ENCODE measurements at regions not wholly inside any gene's neighbourhood (a gene's known extent, or its start where the extent isn't known, plus 50 kb on each side); places are given as distances from the start of the nearest gene placed in this dataset.

DNA sequence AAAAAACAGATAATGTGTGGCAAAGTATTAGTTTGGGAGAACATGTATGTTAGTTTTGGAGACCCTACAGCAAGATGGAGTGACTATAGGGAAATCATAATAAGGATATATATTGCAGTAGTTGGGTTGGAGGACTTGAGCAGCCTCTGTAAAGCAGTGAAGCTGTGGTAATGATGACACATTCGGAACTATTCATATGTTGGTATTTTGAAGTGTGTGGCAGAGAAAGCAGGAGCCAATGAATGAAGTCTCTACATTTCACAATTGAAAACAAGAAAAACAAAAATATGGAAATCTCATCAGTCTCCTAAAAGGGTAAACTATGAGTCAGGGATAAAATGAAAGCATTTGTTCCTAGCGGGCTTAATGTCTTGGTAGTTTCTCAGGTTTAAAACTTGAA is 645.9 kb downstream of the OTOL1 start:
- no peak overlapping the region for H3K4me3 Mint-ChIP-seq
- ATAC-seq: no peak
- peaks cover 5% of the 10 kb centered on the region for H3K9me3 Mint-ChIP-seq
- no peak for DNase-seq (ENCODE audit: low spot score in 2 of 2)
- H3K4me1 Mint-ChIP-seq: no peaks in the 10 kb centered on the region
- no peaks in the 10 kb centered on the region for H3K36me3 Mint-ChIP-seq
- no peak overlapping the region for H3K27ac Mint-ChIP-seq

DNA sequence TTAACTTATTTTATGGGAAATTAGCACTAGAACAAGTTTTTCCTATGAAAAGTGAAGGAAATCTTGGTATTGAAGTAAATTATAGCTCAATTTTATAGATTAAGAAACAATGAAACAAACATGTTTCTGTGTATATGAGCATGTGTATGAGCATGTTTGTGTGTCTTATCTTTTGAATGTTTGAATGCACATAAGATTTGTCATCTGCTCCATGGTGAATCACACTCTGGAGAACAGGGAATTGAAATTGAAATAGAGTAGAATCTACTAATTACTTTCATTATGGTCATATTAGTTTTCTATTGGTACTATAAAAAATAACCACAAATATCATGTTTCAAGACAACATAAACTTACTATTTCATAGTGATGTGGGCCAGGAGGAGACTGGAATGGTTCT is 646.6 kb downstream of the OTOL1 start:
- Mint-ChIP-seq H3K4me1 (no peaks in the 10 kb centered on the region), H3K27ac (no peak overlapping the region), H3K4me3 (no peak overlapping the region), H3K36me3 (no peaks in the 10 kb centered on the region), H3K9me3 (peaks cover 7% of the 10 kb centered on the region)
- ATAC-seq (no peak), DNase-seq (ENCODE audit: low spot score in 2 of 2) (no peak)

- DNase-seq (ENCODE audit: low spot score in 2 of 2): no peak
- no peaks in the 10 kb centered on the region for H3K36me3 Mint-ChIP-seq
Observed at GRCh38 chr3:162147996-162148395, 651.4 kb downstream of the OTOL1 start.

GRCh38 chr3:162150790-162151189 is 654.2 kb downstream of the OTOL1 start:
- no peak for ATAC-seq
- Mint-ChIP-seq H3K4me1 (no peaks in the 10 kb centered on the region), H3K9me3 (peaks cover 3% of the 10 kb centered on the region), H3K27ac (no peak overlapping the region), H3K4me3 (no peak overlapping the region), H3K36me3 (no peaks in the 10 kb centered on the region)
- no peak for DNase-seq (ENCODE audit: low spot score in 2 of 2)

More at GRCh38 chr3:162147996-162148395, 651.4 kb downstream of the OTOL1 start:
- Mint-ChIP-seq H3K27ac (no peak overlapping the region), H3K4me3 (no peak overlapping the region), H3K9me3 (peaks cover 9% of the 10 kb centered on the region), H3K4me1 (no peaks in the 10 kb centered on the region)
- no peak for ATAC-seq

DNA sequence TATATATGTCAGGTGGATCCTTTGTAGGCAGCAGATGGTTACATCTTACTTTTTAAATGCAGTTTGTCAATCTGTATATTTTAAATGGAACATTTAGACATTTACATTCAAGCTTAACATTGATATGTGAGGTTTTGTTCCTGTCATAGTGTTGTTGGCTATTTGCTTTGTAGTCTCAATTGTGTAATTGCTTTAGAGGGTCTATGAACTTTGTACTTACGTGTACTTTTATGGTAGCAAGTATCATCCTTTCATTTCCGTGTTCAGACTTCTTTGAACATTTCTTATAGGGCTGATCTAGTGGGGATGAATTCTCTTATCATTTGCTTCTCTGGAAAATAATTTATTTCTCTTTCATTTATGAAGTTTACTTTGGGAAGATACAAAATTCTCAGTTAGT is 656.0 kb downstream of the OTOL1 start:
- H3K36me3 Mint-ChIP-seq: no peaks in the 10 kb centered on the region
- H3K27ac Mint-ChIP-seq: no peak overlapping the region
- ATAC-seq: no peak
- DNase-seq (ENCODE audit: low spot score in 2 of 2): no peak
- H3K4me1 Mint-ChIP-seq: no peaks in the 10 kb centered on the region
- peaks cover 5% of the 10 kb centered on the region for H3K9me3 Mint-ChIP-seq
- no peak overlapping the region for H3K4me3 Mint-ChIP-seq

DNA sequence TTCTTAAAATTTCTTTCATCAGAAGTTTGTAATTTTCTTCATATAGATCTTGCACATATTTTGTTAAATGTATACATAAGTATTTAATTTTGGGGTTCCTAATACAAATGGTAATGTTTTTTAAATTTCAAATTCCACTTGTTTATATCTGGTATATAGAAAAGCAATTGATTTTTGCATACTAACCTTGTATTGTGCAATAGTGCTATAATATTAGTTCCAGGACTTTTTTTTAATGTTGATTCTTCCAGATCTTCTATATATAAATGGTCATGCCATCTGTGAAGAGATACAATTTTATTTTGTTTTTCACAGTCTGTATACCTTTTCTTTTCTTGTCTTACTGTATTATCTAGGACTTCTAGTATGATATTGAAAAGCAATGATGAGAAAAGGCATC is 665.0 kb downstream of the OTOL1 start:
- ATAC-seq: no peak
- no peak overlapping the region for H3K27ac Mint-ChIP-seq
- H3K9me3 Mint-ChIP-seq: peaks cover 23% of the 10 kb centered on the region
- DNase-seq (ENCODE audit: low spot score in 2 of 2): no peak
- no peaks in the 10 kb centered on the region for H3K4me1 Mint-ChIP-seq
- H3K36me3 Mint-ChIP-seq: no peaks in the 10 kb centered on the region
- no peak overlapping the region for H3K4me3 Mint-ChIP-seq

DNA sequence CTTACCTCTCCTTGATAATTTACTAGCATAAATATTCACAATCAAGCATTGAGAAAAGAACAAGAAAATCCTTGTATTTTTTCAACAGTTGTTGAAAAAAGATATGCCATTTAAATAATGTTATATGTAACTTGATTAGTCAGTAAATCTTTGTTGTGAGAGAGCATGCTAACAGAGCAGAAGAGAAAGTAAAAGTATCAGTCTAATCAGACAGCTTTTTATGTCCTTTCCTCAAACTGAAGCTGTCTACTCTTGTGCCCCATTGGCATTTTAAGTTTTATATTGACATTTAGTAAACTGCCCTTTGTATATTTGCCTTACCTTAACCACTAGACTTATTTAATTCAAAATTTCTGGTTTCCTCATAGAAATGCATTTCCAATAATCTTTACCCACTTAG is 668.7 kb downstream of the OTOL1 start:
- no peak for DNase-seq (ENCODE audit: low spot score in 2 of 2)
- no peak for ATAC-seq
- Mint-ChIP-seq H3K36me3 (no peaks in the 10 kb centered on the region), H3K27ac (no peak overlapping the region), H3K4me3 (no peak overlapping the region), H3K9me3 (peaks cover 17% of the 10 kb centered on the region), H3K4me1 (no peaks in the 10 kb centered on the region)

DNA sequence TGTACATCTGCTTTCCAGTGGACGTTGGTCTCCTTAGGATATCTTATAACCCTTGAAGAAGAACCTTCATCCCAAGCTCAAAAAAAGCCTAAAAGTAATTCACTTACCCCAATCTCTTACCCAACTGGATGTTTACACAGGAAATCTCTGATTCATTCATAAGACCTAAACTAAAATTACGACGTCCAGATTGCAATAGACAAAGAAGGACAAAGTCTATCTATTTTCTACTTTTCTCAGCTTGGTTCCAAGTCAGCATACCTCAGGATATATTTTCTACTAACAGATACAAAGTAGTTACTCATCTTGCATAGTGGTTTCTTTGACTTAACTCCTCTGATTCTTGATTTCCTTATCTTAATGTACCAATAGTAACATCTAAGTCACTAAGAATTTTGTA is 669.9 kb downstream of the OTOL1 start:
- Mint-ChIP-seq H3K4me1 (no peaks in the 10 kb centered on the region), H3K4me3 (no peak overlapping the region), H3K36me3 (no peaks in the 10 kb centered on the region), H3K9me3 (peaks cover 17% of the 10 kb centered on the region), H3K27ac (no peak overlapping the region)
- DNase-seq (ENCODE audit: low spot score in 2 of 2) (no peak), ATAC-seq (no peak)

DNA sequence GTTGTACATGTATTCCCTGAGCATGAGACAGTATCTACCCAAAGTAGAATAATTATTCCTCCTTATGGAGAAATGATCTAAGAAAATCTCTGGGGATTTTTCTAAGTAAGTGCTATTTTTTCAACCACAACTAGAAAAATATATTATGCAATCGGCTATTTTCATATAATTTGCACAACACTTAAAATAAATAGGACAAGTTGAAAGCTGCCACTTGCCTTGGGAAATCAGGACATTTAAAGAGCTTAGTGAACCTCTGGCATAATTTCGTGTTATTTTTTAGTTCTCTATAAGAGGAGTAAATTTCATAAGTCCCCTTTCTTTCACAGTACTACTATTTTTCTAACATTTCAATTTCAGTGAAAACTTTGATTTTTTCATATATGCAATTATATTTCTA is 672.1 kb downstream of the OTOL1 start:
- H3K4me3 Mint-ChIP-seq: no peak overlapping the region

GRCh38 chr3:162170581-162170980 is 674.0 kb downstream of the OTOL1 start:
- Mint-ChIP-seq H3K4me1 (no peaks in the 10 kb centered on the region), H3K4me3 (no peak overlapping the region), H3K27ac (no peak overlapping the region), H3K36me3 (no peaks in the 10 kb centered on the region), H3K9me3 (peaks cover 13% of the 10 kb centered on the region)
- DNase-seq (ENCODE audit: low spot score in 2 of 2): no peak
- no peak for ATAC-seq

More for the DNA sequence above, 672.1 kb downstream of the OTOL1 start:
- ATAC-seq (no peak), DNase-seq (ENCODE audit: low spot score in 2 of 2) (no peak)
- no peaks in the 10 kb centered on the region for H3K36me3 Mint-ChIP-seq
- peaks cover 17% of the 10 kb centered on the region for H3K9me3 Mint-ChIP-seq
- no peak overlapping the region for H3K27ac Mint-ChIP-seq
- H3K4me1 Mint-ChIP-seq: no peaks in the 10 kb centered on the region

DNA sequence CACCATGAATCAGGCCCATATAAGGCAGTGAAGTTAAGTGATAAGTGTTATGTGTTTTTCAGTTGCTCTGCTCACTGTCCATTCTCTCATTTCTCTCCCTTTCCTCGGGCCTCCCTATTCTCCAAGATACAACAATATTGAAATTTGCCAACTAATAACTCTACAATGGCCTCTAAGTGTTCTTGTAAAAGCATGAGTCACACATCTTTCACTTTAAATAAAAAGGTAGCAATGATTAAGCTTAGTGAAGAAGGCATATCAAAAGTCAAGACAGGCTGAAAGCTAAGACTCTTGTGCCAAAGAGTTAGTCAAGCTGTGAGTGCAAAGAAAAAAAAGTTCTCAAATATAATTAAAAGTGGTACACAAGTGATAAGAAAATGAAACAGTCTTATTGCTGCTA is 675.4 kb downstream of the OTOL1 start:
- no peak for DNase-seq (ENCODE audit: low spot score in 2 of 2)
- Mint-ChIP-seq H3K9me3 (peaks cover 10% of the 10 kb centered on the region), H3K4me3 (no peak overlapping the region), H3K27ac (no peak overlapping the region), H3K36me3 (no peaks in the 10 kb centered on the region), H3K4me1 (no peaks in the 10 kb centered on the region)
- ATAC-seq: no peak

DNA sequence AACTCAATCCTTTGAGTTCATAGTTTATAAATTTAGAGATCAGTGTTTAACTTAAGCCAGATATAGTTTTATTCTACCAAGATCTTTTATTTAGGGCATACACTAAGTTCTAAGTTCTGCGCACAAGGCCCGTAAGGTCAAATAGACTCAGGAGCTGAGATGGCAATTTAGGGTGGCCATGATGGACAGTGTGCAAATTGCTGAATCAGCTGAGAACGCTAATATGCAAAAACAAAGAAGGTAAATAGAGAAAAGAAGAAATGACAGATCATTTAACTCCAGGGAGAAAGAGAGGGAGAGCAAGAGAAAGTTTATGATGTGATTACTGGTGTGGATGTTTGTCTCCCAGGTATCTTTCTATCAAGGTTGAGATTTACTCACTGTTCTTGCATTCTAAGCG is 678.5 kb downstream of the OTOL1 start:
- ATAC-seq: no peak
- Mint-ChIP-seq H3K4me3 (no peak overlapping the region), H3K4me1 (no peaks in the 10 kb centered on the region), H3K36me3 (no peaks in the 10 kb centered on the region), H3K9me3 (peaks cover 14% of the 10 kb centered on the region), H3K27ac (no peak overlapping the region)
- DNase-seq (ENCODE audit: low spot score in 2 of 2): no peak

GRCh38 chr3:162175878-162176277 is 679.3 kb downstream of the OTOL1 start:
- Mint-ChIP-seq H3K27ac (no peak overlapping the region), H3K9me3 (peaks cover 16% of the 10 kb centered on the region), H3K4me3 (no peak overlapping the region), H3K36me3 (no peaks in the 10 kb centered on the region), H3K4me1 (no peaks in the 10 kb centered on the region)
- DNase-seq (ENCODE audit: low spot score in 2 of 2) (no peak), ATAC-seq (no peak)

DNA sequence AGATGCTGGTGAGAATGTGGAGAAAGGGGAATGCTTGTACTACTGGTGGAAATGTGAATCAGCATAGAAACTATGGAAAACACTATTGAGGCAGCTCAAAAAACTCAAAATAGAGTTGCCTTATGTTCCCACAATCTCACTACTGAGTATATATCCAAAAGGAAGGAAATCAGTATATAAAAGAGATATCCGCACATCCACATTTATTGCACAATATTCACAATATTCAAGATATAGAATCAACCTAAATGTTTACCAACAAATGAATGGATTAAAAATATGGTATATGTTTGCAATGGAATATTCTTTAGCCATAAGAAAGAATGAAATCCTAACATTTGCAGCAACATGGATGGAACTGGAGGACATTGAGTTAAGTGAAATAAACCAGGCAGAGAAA is 686.8 kb downstream of the OTOL1 start:
- H3K36me3 Mint-ChIP-seq: no peaks in the 10 kb centered on the region
- DNase-seq (ENCODE audit: low spot score in 2 of 2): no peak
- no peak for ATAC-seq
- peaks cover 10% of the 10 kb centered on the region for H3K9me3 Mint-ChIP-seq
- H3K4me1 Mint-ChIP-seq: no peaks in the 10 kb centered on the region
- H3K27ac Mint-ChIP-seq: no peak overlapping the region
- H3K4me3 Mint-ChIP-seq: no peak overlapping the region

GRCh38 chr3:162192340-162193029 is 695.9 kb downstream of the OTOL1 start:
- Mint-ChIP-seq H3K9me3 (peaks cover 12% of the 10 kb centered on the region), H3K4me3 (no peak overlapping the region), H3K4me1 (no peaks in the 10 kb centered on the region), H3K27ac (no peak overlapping the region), H3K36me3 (no peaks in the 10 kb centered on the region)
- no peak for ATAC-seq
- no peak for DNase-seq (ENCODE audit: low spot score in 2 of 2)

GRCh38 chr3:162193148-162194095 is 696.8 kb downstream of the OTOL1 start:
- no peak overlapping the region for H3K4me3 Mint-ChIP-seq

More at GRCh38 chr3:162193148-162194095, 696.8 kb downstream of the OTOL1 start:
- ATAC-seq: no peak
- Mint-ChIP-seq H3K27ac (no peak overlapping the region), H3K9me3 (peaks cover 15% of the 10 kb centered on the region), H3K36me3 (no peaks in the 10 kb centered on the region), H3K4me1 (no peaks in the 10 kb centered on the region)
- DNase-seq (ENCODE audit: low spot score in 2 of 2): no peak

Data from stimulated activated effector memory CD8-positive, alpha-beta T cell treated with anti-CD3 and anti-CD28 coated beads, Interleukin-12 subunit alpha, Interleukin-12 subunit beta, amount 100 ng/mL, for 72 hours (primary cell).